Neural cell (in vitro differentiated cells): ENCODE measurements at regions not wholly inside any gene's neighbourhood (a gene's known extent, or its start where the extent isn't known, plus 50 kb on each side); places are given as distances from the start of the nearest gene placed in this dataset.

ENCODE experiments used
- H2AFZ ChIP-seq: fragments of 200-600, 300-800 bp; sonication (generic), shearing (Covaris generic); 2 replicates; pipeline ENCODE4 v1.6.0; 2014; ENCODE audit warnings: low read depth, mild to moderate bottlenecking, antibody characterized with exemption, low read length, moderate library complexity
- H3F3A ChIP-seq: fragments of 200-600 bp; shearing (Covaris generic); 2 replicates; pipeline ENCODE4 v1.6.1; 2016; ENCODE audit warnings: mild to moderate bottlenecking, moderate library complexity, mixed read lengths, antibody characterized with exemption, low read length; ENCODE audit not compliant: insufficient read depth, poor library complexity, severe bottlenecking
- H3K27ac ChIP-seq: fragments of 200-600, 300-800 bp; sonication (generic), shearing (Covaris generic); 2 replicates; pipeline ENCODE4 v1.5.1; 2014; ENCODE audit warnings: mild to moderate bottlenecking, low read length, moderate library complexity
- H3K27me3 ChIP-seq: fragments of 300-800, 200-600 bp; sonication (generic), shearing (Covaris generic); 2 replicates; pipeline ENCODE4 v1.6.0; 2014; ENCODE audit warnings: mild to moderate bottlenecking, low read depth, low read length, moderate library complexity; ENCODE audit not compliant: insufficient read depth
- H3K36me3 ChIP-seq: fragments of 300-800, 200-600 bp; sonication (generic), shearing (Covaris generic); 2 replicates; pipeline ENCODE4 v1.5.1; 2014; ENCODE audit warnings: mild to moderate bottlenecking, antibody characterized with exemption, low read length, moderate library complexity; ENCODE audit not compliant: insufficient read depth
- H3K4me2 ChIP-seq: fragments of 300-800, 200-600 bp; sonication (generic), shearing (Covaris generic); 2 replicates; pipeline ENCODE4 v1.6.0; 2014; ENCODE audit warnings: mild to moderate bottlenecking, low read length
- H3K4me3 ChIP-seq: fragments of 300-800, 200-600 bp; sonication (generic), shearing (Covaris generic); 2 replicates; pipeline ENCODE4 v1.5.1; 2014; ENCODE audit warnings: mild to moderate bottlenecking, low read length, moderate library complexity
- H3K79me2 ChIP-seq: fragments of 200-600 bp; shearing (Covaris generic); replicated peaks from 2 replicates; pipeline ENCODE4 v1.6.0; 2014; ENCODE audit warnings: mild to moderate bottlenecking, low read length, moderate library complexity; ENCODE audit not compliant: insufficient read depth
- H3K9ac ChIP-seq: fragments of 300-800, 200-600 bp; sonication (generic), shearing (Covaris generic); 2 replicates; pipeline ENCODE4 v1.6.1; 2016; ENCODE audit warnings: mild to moderate bottlenecking, low read length, mixed read lengths
- H3K9me2 ChIP-seq: fragments of 200-600 bp; shearing (Covaris generic); 2 replicates; pipeline ENCODE4 v1.6.1; 2016; ENCODE audit warnings: mild to moderate bottlenecking, low read length, mixed read lengths; ENCODE audit not compliant: insufficient read depth
- H3K9me3 ChIP-seq: fragments of 200-600, 300-800 bp; sonication (generic), shearing (Covaris generic); 2 replicates; pipeline ENCODE4 v1.6.1; 2016; ENCODE audit warnings: mild to moderate bottlenecking, mixed run types, low read length, moderate library complexity, mixed read lengths
- H4K20me1 ChIP-seq: fragments of 200-600 bp; shearing (Covaris generic); 2 replicates; pipeline ENCODE4 v1.6.1; 2016; ENCODE audit warnings: mild to moderate bottlenecking, mixed run types; ENCODE audit not compliant: insufficient read depth
- EP300 ChIP-seq: fragments of 450-650 bp; conservative IDR thresholded peaks from 2 replicates; pipeline ENCODE4 v1.6.1; 2014; ENCODE audit warnings: antibody characterized with exemption, mild to moderate bottlenecking, moderate library complexity; ENCODE audit not compliant: poor library complexity, severe bottlenecking
- EZH2 ChIP-seq: fragments of 200-600, 300-800 bp; shearing (Covaris generic), sonication (generic); IDR thresholded peaks from 2 replicates; pipeline ENCODE4 v1.6.1; 2014; ENCODE audit warnings: antibody characterized with exemption, low read length, borderline replicate concordance, mild to moderate bottlenecking; ENCODE audit not compliant: insufficient read depth, poor library complexity, severe bottlenecking
- MXI1 ChIP-seq: fragments of 450-650 bp; conservative IDR thresholded peaks from 2 replicates; pipeline ENCODE4 v1.6.1; 2014; ENCODE audit warnings: antibody characterized with exemption, mild to moderate bottlenecking; ENCODE audit not compliant: poor library complexity, severe bottlenecking
- POLR2AphosphoS5 ChIP-seq: IDR thresholded peaks from 2 replicates; pipeline ENCODE4 v1.6.1; 2012
- RAD21 ChIP-seq: fragments of 450-650 bp; conservative IDR thresholded peaks from 2 replicates; pipeline ENCODE4 v1.6.1; 2014; ENCODE audit warnings: antibody characterized with exemption, mild to moderate bottlenecking, moderate library complexity
- REST ChIP-seq: IDR thresholded peaks from 2 replicates; pipeline ENCODE4 v1.6.1; 2012; ENCODE audit warnings: borderline replicate concordance
- SMC3 ChIP-seq: fragments of 450-650 bp; conservative IDR thresholded peaks from 2 replicates; pipeline ENCODE4 v1.6.1; 2014; ENCODE audit warnings: antibody characterized with exemption, mild to moderate bottlenecking, moderate library complexity; ENCODE audit not compliant: poor library complexity
- TAF1 ChIP-seq: IDR thresholded peaks from 2 replicates; pipeline ENCODE4 v1.6.1; 2012; ENCODE audit warnings: low read depth
- TF ChIP-seq, protein P1 (sequence below): fragments of 450-650 bp; IDR thresholded peaks from 2 replicates; pipeline ENCODE4 v1.5.1; 2014; ENCODE audit warnings: antibody characterized with exemption, mild to moderate bottlenecking, moderate library complexity; ENCODE audit not compliant: poor library complexity, severe bottlenecking

- Histone ChIP-seq H3F3A (no peaks in the 10 kb centered on the region), H3K9me3 (no peaks in the 10 kb centered on the region), H4K20me1 (no peaks in the 10 kb centered on the region), H2AFZ (no peak overlapping the region), H3K4me3 (no peak overlapping the region), H3K9ac (no peak overlapping the region), H3K79me2 (no peaks in the 10 kb centered on the region), H3K36me3 (no peaks in the 10 kb centered on the region), H3K27me3 (no peaks in the 10 kb centered on the region), H3K9me2 (no peaks in the 10 kb centered on the region), H3K4me2 (no peak overlapping the region), H3K27ac (no peak overlapping the region)
- TF ChIP-seq EP300 = no peak
- TF ChIP-seq, protein P1, sequence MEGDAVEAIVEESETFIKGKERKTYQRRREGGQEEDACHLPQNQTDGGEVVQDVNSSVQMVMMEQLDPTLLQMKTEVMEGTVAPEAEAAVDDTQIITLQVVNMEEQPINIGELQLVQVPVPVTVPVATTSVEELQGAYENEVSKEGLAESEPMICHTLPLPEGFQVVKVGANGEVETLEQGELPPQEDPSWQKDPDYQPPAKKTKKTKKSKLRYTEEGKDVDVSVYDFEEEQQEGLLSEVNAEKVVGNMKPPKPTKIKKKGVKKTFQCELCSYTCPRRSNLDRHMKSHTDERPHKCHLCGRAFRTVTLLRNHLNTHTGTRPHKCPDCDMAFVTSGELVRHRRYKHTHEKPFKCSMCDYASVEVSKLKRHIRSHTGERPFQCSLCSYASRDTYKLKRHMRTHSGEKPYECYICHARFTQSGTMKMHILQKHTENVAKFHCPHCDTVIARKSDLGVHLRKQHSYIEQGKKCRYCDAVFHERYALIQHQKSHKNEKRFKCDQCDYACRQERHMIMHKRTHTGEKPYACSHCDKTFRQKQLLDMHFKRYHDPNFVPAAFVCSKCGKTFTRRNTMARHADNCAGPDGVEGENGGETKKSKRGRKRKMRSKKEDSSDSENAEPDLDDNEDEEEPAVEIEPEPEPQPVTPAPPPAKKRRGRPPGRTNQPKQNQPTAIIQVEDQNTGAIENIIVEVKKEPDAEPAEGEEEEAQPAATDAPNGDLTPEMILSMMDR = no peak
- no peak for TF ChIP-seq RAD21
- no peak for TF ChIP-seq REST
- no peak for TF ChIP-seq MXI1
- no peak for TF ChIP-seq EZH2
- no peak for TF ChIP-seq POLR2AphosphoS5
- no peak for TF ChIP-seq TAF1
- TF ChIP-seq SMC3 = no peak
Observed at GRCh38 chr4:79688691-79689090, 280.7 kb upstream of the GK2 start.

DNA sequence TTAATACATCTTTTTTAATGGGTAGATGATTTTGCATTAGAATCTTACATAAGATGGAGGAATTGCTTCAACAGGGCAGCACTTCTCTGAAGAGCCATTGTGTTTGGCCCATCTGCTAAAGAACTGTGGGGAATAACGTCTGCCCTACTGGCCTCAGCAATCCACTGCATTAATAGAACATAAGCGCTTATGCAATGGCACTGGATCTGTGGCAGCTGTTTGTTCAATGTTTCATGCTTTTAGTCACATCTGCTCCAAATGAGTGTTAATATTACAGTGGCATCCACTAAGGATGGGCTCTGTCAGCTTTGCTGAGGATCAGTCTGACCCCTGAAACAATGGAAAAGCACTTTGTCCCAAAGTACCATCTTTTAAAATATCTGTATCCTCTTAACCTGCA lies 279.0 kb upstream of the GK2 start:
- no peaks in the 10 kb centered on the region for H3F3A ChIP-seq
- H3K9me2 ChIP-seq = no peaks in the 10 kb centered on the region
- no peaks in the 10 kb centered on the region for H3K9me3 ChIP-seq
- H2AFZ ChIP-seq = no peak overlapping the region
- TF ChIP-seq SMC3 (no peak), MXI1 (no peak), EZH2 (no peak), RAD21 (no peak)
- TF ChIP-seq, protein P1 = no peak
- H3K27ac ChIP-seq = no peak overlapping the region
- no peak overlapping the region for H3K4me2 ChIP-seq
- H3K36me3 ChIP-seq = no peaks in the 10 kb centered on the region
- H3K4me3 ChIP-seq = no peak overlapping the region
- no peaks in the 10 kb centered on the region for H4K20me1 ChIP-seq
- no peaks in the 10 kb centered on the region for H3K79me2 ChIP-seq
- H3K9ac ChIP-seq = no peak overlapping the region
- H3K27me3 ChIP-seq = no peaks in the 10 kb centered on the region
